HG02678 (cell line): ENCODE measurements at regions not wholly inside any gene's neighbourhood (a gene's known extent, or its start where the extent isn't known, plus 50 kb on each side); places are given as distances from the start of the nearest gene placed in this dataset.

Source experiments
- ATAC-seq: cut with Tn5 transposase; IDR thresholded peaks from one replicate; pipeline ENCODE4 v1.9.1; 2021; ENCODE audit warnings: mild to moderate bottlenecking, moderate library complexity; ENCODE audit not compliant: unreplicated experiment

DNA sequence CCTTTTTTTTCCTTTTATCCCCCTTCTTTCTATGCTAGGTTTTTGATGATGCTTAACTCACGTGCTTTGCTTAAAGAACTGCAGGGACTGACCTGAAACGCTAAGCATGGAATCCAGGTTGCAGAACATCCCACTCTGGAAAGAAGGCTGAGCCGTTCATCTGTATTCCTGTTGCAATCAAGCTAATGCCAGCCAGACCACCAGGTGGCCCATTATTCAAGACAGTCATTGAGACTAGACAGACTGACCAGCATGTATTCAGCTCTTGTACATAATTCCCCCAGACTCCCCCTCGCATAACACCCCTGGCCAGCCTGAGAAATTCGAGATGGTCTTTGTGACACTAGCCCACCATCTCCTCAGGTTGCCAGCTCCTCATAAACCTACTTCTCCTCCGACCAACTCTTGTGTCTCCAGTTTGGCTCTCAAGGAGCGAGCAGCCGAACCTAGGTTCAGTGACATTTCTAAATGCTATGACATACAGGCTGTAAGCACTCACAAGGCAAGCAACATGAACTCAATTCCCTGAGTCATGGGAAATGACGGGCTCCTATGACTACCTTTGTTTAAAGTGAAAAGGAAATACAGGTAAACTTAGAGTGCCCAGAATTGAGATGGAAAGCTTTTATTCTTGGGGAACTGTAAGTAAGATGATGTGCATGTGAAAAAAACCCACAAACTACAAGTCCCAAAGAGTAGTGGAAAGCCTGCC lies 309.3 kb upstream of the CDYL start:
- no peak for ATAC-seq

GRCh38 chr6:4466261-4466660 lies 309.9 kb upstream of the CDYL start:
- ATAC-seq, result no peak

DNA sequence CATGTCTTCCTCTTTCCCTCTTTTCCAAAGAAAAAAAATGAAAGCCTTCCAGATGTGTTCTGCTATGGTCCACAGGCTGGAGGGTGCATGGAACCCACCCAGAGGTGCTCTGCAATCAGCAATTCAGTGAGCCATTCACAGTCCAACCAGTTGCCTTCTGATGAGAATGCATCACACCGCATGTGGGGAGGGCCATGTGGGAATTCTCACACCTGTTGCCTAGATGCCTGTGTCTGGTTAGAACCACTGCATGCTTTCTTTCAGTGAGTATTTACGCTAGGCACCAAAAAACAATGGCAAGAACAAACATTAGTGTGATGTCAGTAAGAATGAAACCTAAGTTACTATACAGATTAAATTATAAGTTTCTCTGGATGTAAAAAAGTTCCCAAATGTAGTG lies 311.6 kb upstream of the CDYL start:
- no peak for ATAC-seq

DNA sequence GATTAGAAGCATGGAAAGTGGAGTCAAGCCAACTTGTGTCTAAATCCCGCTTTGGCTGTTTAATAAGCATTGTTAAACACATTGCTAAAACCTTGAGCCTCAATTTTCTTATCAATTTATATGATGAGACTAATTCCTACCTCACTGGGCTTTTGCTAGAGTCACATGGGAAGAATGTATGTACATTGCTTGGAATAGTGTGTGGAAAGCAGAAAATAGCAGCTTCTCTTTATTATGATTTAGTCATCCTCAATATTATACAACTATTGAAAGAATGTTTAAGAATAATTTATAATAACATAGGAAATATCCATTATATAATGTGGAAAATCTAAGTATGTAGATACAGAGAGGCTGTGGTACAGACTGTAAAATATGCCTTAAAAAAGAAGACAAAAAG lies 313.0 kb upstream of the CDYL start:
- ATAC-seq, result no peak

DNA sequence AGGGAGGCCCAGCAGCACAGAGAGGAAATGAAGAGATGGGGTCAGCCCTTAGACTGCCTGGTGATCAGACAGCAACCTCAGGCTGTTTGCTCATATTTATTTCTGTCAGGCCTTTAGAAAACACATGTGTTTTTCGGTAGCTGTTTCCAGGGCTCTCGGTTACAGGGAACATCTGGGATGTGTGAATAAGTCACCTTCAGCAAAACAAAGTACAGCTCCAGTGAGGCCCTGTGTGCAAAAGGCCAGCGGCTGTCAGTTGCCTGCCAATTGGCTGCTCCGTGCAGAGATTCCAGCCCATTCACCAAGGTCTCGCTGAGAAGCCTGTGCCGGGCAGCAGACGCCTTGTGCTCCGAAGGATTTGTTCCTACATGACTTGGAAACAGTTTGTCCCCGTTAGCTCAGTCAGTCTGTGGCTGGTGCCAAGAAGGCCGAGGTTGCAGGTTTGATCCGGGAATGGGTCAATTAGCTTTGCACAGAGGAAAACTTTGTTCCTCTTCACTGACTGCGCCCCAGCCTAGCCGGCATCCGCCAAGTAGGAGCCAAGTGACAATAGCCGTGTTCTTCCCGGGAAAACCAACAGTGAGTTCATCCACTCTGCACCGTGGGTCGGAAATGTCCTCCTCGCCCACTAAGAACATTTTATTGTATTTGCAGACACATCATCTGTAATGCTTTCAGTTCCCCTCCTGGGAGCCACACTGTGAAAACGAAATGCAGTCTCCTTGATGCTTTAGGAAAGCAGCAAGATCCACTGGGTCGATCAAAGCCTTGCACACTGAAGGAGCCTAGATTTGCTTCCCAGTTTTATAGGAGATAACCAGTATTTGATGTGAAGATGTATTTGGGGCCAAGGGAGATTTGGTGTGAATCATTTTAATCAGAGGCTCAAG lies 315.4 kb upstream of the CDYL start:
- ATAC-seq, result no peak

GRCh38 chr6:4459996-4460395 lies 316.2 kb upstream of the CDYL start:
- no peak for ATAC-seq

GRCh38 chr6:4459032-4459431 lies 317.2 kb upstream of the CDYL start:
- ATAC-seq, result no peak

GRCh38 chr6:4451718-4452117 lies 316.3 kb upstream of the ECI2 start:
- ATAC-seq, result no peak

DNA sequence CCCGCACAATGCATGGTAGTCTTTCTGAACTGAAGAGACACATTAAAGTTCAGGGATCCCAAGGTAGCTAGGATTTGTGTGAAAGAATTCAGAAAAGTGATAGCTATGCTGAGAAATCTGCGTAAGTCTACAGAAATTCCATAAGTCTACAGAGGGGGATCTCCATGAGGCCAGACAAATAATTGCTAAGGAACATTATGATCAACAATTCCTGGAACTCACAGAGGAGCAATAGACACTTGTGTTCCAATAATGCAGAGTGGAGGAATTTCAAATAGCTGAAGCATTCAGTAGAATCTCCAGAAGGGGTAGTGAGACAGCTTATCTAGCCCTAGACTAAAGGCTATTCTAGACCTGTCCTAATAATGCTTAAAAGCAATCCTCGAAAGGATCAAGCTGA lies 315.7 kb upstream of the ECI2 start:
- no peak for ATAC-seq

DNA sequence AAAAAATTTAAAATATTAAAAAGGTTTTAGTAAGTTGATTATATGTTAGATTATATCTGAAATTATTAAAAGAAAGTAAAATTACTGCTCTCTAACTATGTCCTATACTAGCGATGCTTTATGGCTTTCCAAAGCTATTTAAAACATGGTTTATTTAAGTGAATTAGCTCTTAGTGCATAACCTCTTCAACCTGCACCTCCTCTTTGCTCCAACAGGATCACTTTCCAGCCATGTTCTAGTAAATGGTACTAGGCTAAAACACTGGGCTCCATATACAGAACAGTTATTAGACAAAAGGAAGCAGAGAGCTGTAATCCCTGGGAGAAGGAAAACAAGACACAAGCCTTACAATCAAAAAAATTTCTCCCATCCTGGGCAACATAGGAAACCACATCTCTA lies 314.9 kb upstream of the ECI2 start:
- no peak for ATAC-seq

DNA sequence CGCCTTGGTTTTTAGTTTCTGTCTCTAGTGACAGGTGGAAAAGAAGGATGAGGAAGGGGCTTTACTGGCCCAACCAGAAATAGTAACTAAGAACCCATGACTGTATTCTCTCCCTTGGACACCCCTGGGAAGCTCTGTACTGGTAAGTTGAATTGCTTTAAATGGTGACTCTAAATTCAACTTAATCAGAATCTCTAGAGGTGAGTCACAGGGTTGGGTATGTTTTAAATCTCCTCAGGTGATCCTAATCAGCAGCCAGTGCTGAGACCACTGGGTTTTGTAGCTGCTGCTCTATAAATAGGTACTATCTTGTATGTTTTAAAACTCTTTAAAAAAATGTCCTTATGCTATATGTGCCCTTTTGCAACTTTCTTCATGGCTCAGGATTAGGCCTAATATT lies 314.0 kb upstream of the ECI2 start:
- no peak for ATAC-seq

- no peak for ATAC-seq
Observed at GRCh38 chr6:4448841-4449240, 313.5 kb upstream of the ECI2 start.

DNA sequence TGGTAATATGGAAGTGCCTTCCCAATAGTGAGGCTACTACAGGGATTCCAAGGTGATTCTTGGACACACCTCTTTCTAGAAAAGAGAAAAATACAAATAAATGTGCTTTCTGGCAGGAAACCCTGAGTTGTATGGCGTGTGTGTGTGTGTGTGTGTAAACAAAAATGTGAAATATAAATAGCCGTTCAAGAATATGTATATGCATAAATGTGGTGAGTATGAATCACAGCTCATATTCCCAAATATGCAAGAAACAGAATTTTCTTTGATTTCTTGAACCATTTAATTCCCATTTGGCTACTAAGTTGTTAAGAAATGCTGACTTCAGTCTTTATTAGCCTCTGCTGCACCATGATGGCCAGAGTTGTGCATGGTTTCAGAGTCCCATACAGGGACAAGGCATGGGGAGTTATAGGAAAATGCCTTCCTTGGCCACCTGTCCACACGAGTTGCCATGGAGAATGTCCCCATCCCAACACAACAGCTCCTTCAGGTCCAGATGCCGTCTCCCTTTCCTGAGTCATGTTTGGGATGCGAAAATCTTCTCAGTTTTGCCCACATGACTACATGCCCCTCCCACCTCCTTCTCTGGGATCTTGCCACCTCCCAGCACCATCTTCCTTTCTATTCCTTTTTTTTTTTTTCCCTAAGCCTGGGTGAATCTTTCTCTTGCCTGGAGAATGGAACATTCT lies 312.4 kb upstream of the ECI2 start:
- ATAC-seq, result no peak

GRCh38 chr6:4446982-4447381 lies 311.6 kb upstream of the ECI2 start:
- no peak for ATAC-seq

DNA sequence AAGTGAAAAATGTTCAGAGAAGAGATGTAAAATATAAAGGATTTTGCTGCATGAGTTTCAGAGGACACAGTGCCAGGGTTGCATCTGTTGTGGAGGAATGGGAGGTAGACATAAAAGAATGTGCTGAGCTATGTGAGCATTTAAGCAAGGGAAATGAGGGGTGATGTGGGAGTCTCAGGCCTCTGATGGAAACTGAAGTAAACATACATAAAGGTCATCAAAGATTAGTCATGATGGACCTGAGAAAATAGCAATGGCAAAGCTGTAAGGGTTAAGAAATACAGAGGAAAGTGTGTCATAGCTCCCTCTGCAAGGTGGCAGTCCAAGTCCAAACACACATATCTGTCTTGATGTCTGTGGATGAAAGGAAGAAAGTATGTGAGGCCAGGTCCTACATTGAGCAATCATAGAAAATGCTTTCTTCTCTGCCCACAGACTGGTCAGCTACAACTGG lies 306.6 kb upstream of the ECI2 start:
- ATAC-seq, result no peak

- no peak for ATAC-seq
Observed at GRCh38 chr6:4439159-4439558, 303.8 kb upstream of the ECI2 start.

- no peak for ATAC-seq
Observed at GRCh38 chr6:4437342-4437741, 302.0 kb upstream of the ECI2 start.

DNA sequence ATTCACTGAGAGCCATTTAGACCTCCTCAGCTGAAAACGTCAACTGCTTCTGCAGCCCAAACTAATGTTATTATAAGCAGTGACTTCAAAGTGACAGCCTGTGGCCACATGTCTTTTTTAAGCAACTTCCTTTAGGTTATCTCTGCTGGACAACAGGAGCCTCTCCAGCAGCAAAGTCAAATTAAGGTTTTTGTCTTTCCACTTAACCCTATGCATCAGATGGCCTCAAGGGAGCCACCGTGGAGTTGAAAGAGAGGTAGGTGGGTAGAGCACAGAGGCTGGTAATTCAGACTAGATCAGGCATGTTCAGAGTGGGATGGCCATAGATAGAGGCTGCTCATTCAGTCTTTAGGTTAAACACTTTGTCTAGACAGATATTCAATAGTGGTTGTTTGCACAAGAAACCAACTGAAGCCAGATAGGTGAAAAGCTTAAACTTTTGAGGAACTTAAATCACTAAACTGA lies 300.6 kb upstream of the ECI2 start:
- no peak for ATAC-seq

DNA sequence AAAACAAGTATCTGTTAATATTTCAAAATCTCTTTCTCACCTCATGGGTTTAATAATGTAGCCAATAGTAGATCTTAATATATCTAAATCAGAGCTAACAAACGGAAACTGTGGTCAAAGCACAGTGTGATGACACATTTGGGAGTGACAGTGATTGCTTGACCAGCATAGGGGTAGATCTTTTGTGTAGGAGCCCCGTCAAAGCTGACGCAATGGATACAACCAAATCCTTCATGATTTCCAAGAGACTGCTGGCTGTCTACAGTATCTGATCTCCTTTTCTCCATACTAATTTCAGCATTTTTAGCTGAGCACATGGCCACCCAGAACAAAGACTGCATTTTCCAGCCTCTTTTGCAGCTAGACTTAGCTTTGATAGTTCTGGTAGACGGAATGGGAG lies 299.3 kb upstream of the ECI2 start:
- ATAC-seq, result no peak

- no peak for ATAC-seq
Observed at GRCh38 chr6:4433199-4433598, 297.8 kb upstream of the ECI2 start.

- no peak for ATAC-seq
Observed at GRCh38 chr6:4426968-4427367, 291.6 kb upstream of the ECI2 start.

GRCh38 chr6:4421837-4422236 lies 286.5 kb upstream of the ECI2 start:
- no peak for ATAC-seq
